ENCODE measurements at regions not wholly inside any gene's neighbourhood (a gene's known extent, or its start where the extent isn't known, plus 50 kb on each side); places are given as distances from the start of the nearest gene placed in this dataset.

GRCh38 chr11:79834015-79834414 lies 393.2 kb upstream of the TENM4 start:
- in situ Hi-C loops (cut with MboI; ENCODE audit: low pct_unique_long_range_greater_than_20kb, low sequenced_read_pairs) = no loop called here

GRCh38 chr11:79830446-79830845 lies 389.6 kb upstream of the TENM4 start:
- in situ Hi-C loops (cut with MboI; ENCODE audit: low pct_unique_long_range_greater_than_20kb, low sequenced_read_pairs) = no loop called here
- no peak for DNase-seq

More at GRCh38 chr11:79834015-79834414, 393.2 kb upstream of the TENM4 start:
- DNase-seq = no peak

- in situ Hi-C loops (cut with MboI; ENCODE audit: low pct_unique_long_range_greater_than_20kb, low sequenced_read_pairs) = no loop called here
- no peak for DNase-seq
Measured at GRCh38 chr11:79829891-79830290, 389.1 kb upstream of the TENM4 start.

DNA sequence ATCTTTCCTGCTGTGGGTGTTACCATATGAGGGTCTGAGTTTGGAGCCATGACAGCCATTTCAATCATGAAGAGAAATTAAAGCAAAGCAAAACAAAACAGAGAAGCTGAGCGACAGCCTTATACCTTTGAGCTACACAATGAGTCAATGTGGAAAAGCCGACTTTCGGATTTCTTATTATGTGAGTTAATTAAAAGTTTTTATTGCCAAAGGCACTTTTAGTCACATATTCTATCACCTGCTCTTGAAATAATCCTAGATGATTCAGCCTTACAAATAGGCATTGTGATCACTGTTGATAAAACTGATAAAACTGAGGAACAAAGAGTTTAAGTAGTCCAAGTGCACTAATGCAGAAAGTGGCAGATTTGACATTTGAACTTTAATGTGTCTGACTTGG lies 381.9 kb upstream of the TENM4 start:
- DNase-seq = no peak
- in situ Hi-C loops (cut with MboI; ENCODE audit: low pct_unique_long_range_greater_than_20kb, low sequenced_read_pairs) = no loop called here

- DNase-seq = no peak
- in situ Hi-C loops (cut with MboI; ENCODE audit: low pct_unique_long_range_greater_than_20kb, low sequenced_read_pairs) = no loop called here
Measured at GRCh38 chr11:79813551-79813950, 372.7 kb upstream of the TENM4 start.

DNA sequence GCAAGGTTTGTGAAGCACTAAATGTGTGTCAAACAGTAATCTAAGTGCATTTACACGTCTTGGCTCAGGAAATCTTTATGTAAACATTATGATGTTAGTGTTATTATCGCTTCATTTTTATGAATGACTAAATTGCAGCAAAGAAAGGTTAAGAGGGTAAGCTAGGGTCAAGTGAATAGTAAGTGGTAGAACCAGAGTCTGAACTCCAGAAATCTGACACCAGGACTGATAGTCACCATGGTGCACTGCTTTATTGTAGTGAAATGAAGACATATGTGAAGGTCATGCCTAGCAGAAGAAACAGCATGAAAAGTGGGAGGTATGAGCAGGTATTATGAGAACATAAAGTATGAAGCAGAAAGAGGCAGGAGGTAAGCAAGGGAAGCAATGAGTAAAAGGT lies 368.7 kb upstream of the TENM4 start:
- no peak for DNase-seq
- in situ Hi-C loops (cut with MboI; ENCODE audit: low pct_unique_long_range_greater_than_20kb, low sequenced_read_pairs) = no loop called here

DNA sequence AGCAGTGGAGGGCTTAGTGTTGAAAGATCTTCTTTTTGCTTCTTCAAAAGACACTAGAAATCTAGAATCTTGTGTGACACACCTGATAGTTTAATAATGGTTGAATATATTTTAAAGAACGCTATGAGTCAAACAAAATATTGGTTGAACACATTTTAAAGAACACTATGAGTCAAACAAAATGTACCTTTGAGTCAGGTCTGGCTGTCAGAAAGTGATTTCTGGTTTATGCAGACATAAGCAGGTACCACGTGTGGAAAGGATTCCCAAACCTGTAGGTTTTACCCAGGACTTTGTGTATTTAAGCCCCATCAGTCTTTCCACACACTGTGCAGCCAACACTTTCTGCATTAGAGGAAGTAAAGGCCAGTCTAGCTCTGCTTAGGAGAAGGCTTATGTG lies 366.7 kb upstream of the TENM4 start:
- in situ Hi-C loops (cut with MboI; ENCODE audit: low pct_unique_long_range_greater_than_20kb, low sequenced_read_pairs) = no loop called here
- DNase-seq = no peak

GRCh38 chr11:79796704-79797103 lies 355.9 kb upstream of the TENM4 start:
- in situ Hi-C loops (cut with MboI; ENCODE audit: low pct_unique_long_range_greater_than_20kb, low sequenced_read_pairs) = no loop called here
- DNase-seq = no peak

DNA sequence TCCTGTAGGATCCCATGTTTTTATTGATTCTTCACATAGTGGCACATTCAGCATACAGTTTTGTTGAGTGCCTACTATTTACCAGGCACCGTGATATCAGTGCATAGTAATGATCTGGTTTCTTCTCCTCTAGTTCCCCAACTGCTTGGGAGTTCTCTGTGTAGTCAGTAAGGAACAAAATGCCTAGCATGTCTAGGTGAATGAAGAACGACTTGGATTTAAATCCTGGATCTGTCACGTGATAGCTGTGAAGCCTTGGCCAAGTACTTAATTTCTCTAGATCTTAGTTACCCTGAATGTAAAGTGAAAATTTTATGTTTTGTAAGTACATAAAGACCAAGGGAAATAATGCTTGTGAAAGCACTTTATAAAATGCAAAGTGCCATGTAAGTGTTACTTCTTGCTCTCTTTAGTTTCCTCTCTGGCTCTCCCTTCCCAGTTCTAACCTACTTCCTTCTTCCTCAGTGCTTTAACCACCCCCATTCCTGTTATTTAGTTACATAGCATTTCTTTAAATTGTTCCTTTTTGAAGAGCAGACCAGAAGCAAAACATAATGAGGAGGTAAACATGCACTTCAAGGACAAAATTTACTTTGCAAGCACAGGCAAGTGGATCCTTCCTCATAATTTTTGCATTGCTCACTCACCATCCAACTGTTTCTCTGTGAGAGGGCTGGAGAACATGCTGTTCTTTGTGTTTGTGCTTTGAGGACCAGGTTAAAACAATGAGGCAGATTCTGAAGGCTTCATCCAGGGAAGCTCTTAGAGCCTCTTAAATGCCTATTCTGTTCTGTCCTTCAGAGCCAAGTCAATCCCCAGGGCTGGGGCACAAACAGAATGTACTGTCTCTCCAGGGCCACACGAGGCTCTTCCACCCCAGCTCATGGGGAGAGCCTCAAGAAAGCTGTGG lies 353.9 kb upstream of the TENM4 start:
- no peak for DNase-seq
- in situ Hi-C loops (cut with MboI; ENCODE audit: low pct_unique_long_range_greater_than_20kb, low sequenced_read_pairs) = no loop called here

GRCh38 chr11:79794057-79794456 lies 353.2 kb upstream of the TENM4 start:
- DNase-seq = no peak

DNA sequence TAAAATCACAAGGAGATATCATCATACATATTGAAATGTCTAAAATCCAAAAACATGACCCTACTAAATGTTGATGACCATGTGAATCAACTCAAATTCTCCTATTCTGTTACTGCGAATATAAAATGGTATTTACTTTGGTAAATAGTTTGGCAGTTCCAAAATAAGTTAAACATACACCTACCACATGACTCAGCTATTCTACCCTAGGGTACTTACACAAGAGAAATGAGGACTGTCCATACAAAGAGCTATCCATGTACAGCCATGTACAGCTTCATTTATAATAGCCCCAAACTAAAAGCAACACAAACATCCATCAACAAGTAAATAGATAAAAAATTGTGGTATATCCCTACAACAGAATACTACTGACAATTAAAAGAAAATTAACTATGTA lies 346.1 kb upstream of the TENM4 start:
- no peak for DNase-seq
- in situ Hi-C loops (cut with MboI; ENCODE audit: low pct_unique_long_range_greater_than_20kb, low sequenced_read_pairs) = no loop called here

More at GRCh38 chr11:79794057-79794456, 353.2 kb upstream of the TENM4 start:
- in situ Hi-C loops (cut with MboI; ENCODE audit: low pct_unique_long_range_greater_than_20kb, low sequenced_read_pairs) = no loop called here

DNA sequence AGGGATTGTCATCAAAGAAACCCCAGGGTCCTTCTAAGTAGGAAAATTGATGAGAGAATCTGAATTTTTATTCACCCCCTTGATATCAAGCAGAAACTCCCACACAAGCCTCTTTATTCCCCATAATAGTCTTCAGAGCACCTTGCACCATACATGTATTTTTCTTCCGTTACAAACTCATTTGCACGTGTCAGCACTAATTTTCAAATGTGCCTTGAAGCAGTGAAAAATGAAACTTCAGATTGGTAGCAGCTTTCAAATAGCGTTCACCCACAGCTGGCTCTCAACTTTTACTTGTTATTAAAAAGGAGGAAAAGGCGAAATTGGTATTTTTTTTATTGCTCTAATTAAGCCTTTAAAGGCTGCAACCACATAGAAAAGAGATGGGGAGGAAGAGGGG lies 343.0 kb upstream of the TENM4 start:
- DNase-seq = no peak
- in situ Hi-C loops (cut with MboI; ENCODE audit: low pct_unique_long_range_greater_than_20kb, low sequenced_read_pairs) = no loop called here

DNA sequence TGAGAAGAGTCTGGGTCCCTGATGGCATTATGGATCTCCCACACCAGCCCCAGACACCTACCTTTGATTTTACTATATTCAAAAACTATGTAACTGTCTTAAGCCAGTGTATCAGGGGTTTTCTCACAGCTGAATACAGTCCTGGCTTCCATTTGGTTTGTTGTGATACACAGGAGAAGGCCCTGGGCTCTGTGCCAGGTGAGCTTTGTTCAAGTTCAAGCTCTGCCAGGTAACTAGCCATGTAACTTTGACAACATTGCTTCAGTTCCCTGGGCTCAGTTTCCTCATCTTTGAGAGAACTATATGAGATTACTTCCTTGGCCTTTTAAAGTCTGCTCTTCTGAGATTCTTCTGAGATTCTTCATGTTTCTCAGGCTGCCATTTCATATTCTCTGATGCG lies 327.5 kb upstream of the TENM4 start:
- in situ Hi-C loops (cut with MboI; ENCODE audit: low pct_unique_long_range_greater_than_20kb, low sequenced_read_pairs) = no loop called here
- DNase-seq = no peak

DNA sequence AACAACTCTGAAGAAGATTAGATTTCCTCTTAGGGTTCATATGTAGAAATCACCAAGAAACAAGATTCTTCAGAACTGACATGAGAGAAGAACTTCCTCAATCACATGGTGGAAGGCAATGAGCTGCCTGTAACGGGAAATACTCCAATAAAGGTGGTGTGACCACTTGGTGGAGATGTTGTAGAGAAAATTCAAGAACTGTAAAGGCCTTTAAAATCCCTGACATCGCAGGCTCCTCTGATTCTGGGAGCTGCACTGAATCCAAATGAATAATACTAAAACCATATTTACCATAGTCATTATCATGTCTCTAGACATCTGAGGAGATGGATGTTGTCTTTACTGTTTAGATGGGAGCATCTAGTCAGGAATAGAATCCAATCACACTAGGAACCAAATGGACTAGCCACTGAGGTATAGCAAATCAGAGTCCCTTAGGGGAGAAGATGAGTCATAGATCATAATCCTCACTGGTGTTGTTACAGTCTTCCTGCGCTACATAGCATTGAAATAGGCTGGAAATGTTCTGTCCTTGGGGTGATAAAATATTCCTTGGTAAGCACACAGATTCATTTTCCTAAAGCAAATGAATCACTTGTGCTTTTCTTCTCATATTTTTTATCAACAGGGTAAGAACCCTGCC lies 321.6 kb upstream of the TENM4 start:
- in situ Hi-C loops (cut with MboI; ENCODE audit: low pct_unique_long_range_greater_than_20kb, low sequenced_read_pairs) = no loop called here

GRCh38 chr11:79758325-79758724 lies 317.5 kb upstream of the TENM4 start:
- in situ Hi-C loops (cut with MboI; ENCODE audit: low pct_unique_long_range_greater_than_20kb, low sequenced_read_pairs) = no loop called here
- no peak for DNase-seq

More for the DNA sequence above, 321.6 kb upstream of the TENM4 start:
- DNase-seq = peak; percentile 9

DNA sequence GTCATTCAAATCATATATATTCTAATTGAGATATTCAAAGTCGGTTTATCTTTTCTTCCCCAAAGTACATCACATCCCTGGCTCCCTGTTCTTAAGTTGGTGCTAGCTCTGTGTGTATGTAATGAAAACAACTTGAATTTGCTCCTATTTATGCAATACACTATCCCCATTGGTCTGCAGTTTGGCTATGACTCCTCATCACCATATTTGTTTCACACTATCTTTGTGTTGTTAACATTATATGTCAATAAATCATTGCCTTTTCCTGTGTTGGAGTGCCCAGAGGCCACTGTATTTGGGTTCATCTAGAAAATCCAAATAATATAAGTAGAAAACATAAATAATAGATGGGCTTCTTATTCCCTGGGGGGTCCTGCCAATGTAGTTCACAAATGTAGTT lies 306.6 kb upstream of the TENM4 start:
- in situ Hi-C loops (cut with MboI; ENCODE audit: low pct_unique_long_range_greater_than_20kb, low sequenced_read_pairs) = no loop called here

GRCh38 chr11:79744941-79745340 lies 304.1 kb upstream of the TENM4 start:
- no peak for DNase-seq
- in situ Hi-C loops (cut with MboI; ENCODE audit: low pct_unique_long_range_greater_than_20kb, low sequenced_read_pairs) = no loop called here

More for the DNA sequence above, 306.6 kb upstream of the TENM4 start:
- no peak for DNase-seq

DNA sequence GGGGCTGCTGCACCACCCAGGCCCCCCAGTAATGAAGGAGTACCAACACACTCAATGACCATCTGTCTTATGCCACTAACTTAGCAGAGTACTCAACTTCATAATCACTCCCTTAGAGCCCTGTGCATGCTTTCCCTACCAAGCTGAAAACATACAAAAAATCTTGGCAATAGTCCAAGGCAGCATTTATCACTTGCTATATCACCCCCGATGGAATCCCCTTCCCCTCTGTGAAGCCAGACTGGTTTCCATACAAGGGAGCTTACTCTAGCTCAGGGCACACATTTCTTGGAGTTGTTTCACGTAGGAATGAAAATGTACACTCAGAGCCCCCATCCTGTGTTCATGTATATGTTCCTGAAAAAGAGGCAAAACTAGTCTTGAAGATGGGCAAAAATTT lies 301.3 kb upstream of the TENM4 start:
- in situ Hi-C loops (cut with MboI; ENCODE audit: low pct_unique_long_range_greater_than_20kb, low sequenced_read_pairs) = no loop called here
- no peak for DNase-seq

GRCh38 chr11:79739591-79739990 lies 298.8 kb upstream of the TENM4 start:
- in situ Hi-C loops (cut with MboI; ENCODE audit: low pct_unique_long_range_greater_than_20kb, low sequenced_read_pairs) = no loop called here

GRCh38 chr11:79727221-79727620 lies 286.4 kb upstream of the TENM4 start:
- in situ Hi-C loops (cut with MboI; ENCODE audit: low pct_unique_long_range_greater_than_20kb, low sequenced_read_pairs) = no loop called here
- no peak for DNase-seq

More at GRCh38 chr11:79739591-79739990, 298.8 kb upstream of the TENM4 start:
- no peak for DNase-seq
